ENCODE measurements at regions not wholly inside any gene's neighbourhood (a gene's known extent, or its start where the extent isn't known, plus 50 kb on each side); places are given as distances from the start of the nearest gene placed in this dataset.

GRCh38 chr2:59936048-59936447 is 617.4 kb downstream of the BCL11A start:
- WGBS, 3 donors = 58 to 77% (median 65%) methylated on average over 3 of the region's 3 CpGs
- Histone ChIP-seq H3K27ac (no peak overlapping the region), H3K27me3 (no peaks in the 10 kb centered on the region), H3K36me3 (no peaks in the 10 kb centered on the region), H3K9me3 (no peaks in the 10 kb centered on the region), H3K4me1 (ENCODE audit: insufficient read depth) (no peaks in the 10 kb centered on the region), H3K4me3 (no peak overlapping the region)
- TF ChIP-seq POLR2A (IDR thresholded peaks at IDR 0.05) (no peak), CTCF (IDR thresholded peaks at IDR 0.05) (no peak), EP300 (IDR thresholded peaks at IDR 0.05) (no peak)
- no peak for DNase-seq
- intact Hi-C loops (cut with DNase I) = no loop called here

- intact Hi-C loops (cut with DNase I) = no loop called here
Measured at GRCh38 chr2:59935005-59935404, 618.4 kb downstream of the BCL11A start.

GRCh38 chr2:59933948-59934347 is 619.5 kb downstream of the BCL11A start:
- H3K36me3 ChIP-seq = no peaks in the 10 kb centered on the region
- H3K27ac ChIP-seq = no peak overlapping the region
- no peaks in the 10 kb centered on the region for H3K4me1 ChIP-seq (ENCODE audit: insufficient read depth)
- 54 to 86% (median 73%) methylated on average over 3 of the region's 3 CpGs for WGBS, 3 donors
- H3K9me3 ChIP-seq = no peaks in the 10 kb centered on the region
- no peak for DNase-seq
- intact Hi-C loops (cut with DNase I) = no loop called here
- TF ChIP-seq EP300 (IDR thresholded peaks at IDR 0.05) = no peak
- no peak for TF ChIP-seq POLR2A (IDR thresholded peaks at IDR 0.05)
- no peak for TF ChIP-seq CTCF (IDR thresholded peaks at IDR 0.05)
- no peaks in the 10 kb centered on the region for H3K27me3 ChIP-seq
- no peak overlapping the region for H3K4me3 ChIP-seq

More at GRCh38 chr2:59935005-59935404, 618.4 kb downstream of the BCL11A start:
- no peak for DNase-seq
- no peak for TF ChIP-seq POLR2A (IDR thresholded peaks at IDR 0.05)
- Histone ChIP-seq H3K4me3 (no peak overlapping the region), H3K4me1 (ENCODE audit: insufficient read depth) (no peaks in the 10 kb centered on the region), H3K9me3 (no peaks in the 10 kb centered on the region), H3K36me3 (no peaks in the 10 kb centered on the region), H3K27ac (no peak overlapping the region), H3K27me3 (no peaks in the 10 kb centered on the region)
- WGBS, 3 donors = 79 to 81% (median 80%) methylated on average over 2 of the region's 2 CpGs

GRCh38 chr2:59932341-59932740 is 621.1 kb downstream of the BCL11A start:
- Histone ChIP-seq H3K27me3 (no peaks in the 10 kb centered on the region), H3K9me3 (no peaks in the 10 kb centered on the region), H3K27ac (no peak overlapping the region), H3K4me1 (ENCODE audit: insufficient read depth) (no peaks in the 10 kb centered on the region), H3K4me3 (no peak overlapping the region), H3K36me3 (no peaks in the 10 kb centered on the region)
- no peak for DNase-seq
- WGBS, 3 donors = 74 to 85% (median 80%) methylated on average over 5 of the region's 5 CpGs
- no peak for TF ChIP-seq POLR2A (IDR thresholded peaks at IDR 0.05)
- no peak for TF ChIP-seq EP300 (IDR thresholded peaks at IDR 0.05)
- no peak for TF ChIP-seq CTCF (IDR thresholded peaks at IDR 0.05)
- intact Hi-C loops (cut with DNase I) = no loop called here

- Histone ChIP-seq H3K36me3 (no peaks in the 10 kb centered on the region), H3K27ac (no peak overlapping the region), H3K4me3 (no peak overlapping the region), H3K4me1 (ENCODE audit: insufficient read depth) (no peaks in the 10 kb centered on the region), H3K9me3 (no peaks in the 10 kb centered on the region), H3K27me3 (no peaks in the 10 kb centered on the region)
- WGBS, 3 donors = 74 to 80% (median 79%) methylated on average over 4 of the region's 4 CpGs
- TF ChIP-seq POLR2A (IDR thresholded peaks at IDR 0.05) (no peak), CTCF (IDR thresholded peaks at IDR 0.05) (no peak), EP300 (IDR thresholded peaks at IDR 0.05) (no peak)
- DNase-seq = no peak
- intact Hi-C loops (cut with DNase I) = no loop called here
Measured at GRCh38 chr2:59930430-59930829, 623.0 kb downstream of the BCL11A start.
